SKM-1 (cell line): ENCODE measurements at regions not wholly inside any gene's neighbourhood (a gene's known extent, or its start where the extent isn't known, plus 50 kb on each side); places are given as distances from the start of the nearest gene placed in this dataset.
"Not testable (repeated sequence)": the region's sequence is repeated elsewhere in the genome, so short reads cannot be mapped to it uniquely, and the experiment has no call there.

ENCODE experiments used
- DNase-seq: peaks from one replicate; lab custom pipeline; 2025; ENCODE audit not compliant: unreplicated experiment; lab: John Stamatoyannopoulos, UW

DNA sequence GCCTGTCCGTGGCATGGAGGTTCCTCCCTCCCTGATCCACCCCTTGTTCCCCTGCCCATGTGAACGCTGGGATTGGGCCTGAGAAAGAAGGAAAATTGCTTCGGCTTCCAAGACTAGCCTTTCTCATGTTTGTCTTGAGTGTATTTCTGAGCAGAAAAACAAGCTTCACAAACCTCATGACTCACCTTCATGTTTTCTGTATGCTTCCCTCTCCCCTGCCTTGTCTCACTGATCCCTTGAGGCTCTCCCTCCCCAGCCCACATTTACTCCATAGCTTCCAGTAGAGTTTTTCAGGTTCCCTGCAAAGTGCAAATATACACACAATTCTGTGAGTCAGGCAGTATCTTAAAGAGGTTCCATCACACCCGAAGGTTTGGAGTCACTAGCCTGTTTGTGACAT, 572.4 kb downstream of the UQCRFS1 start:
- no peak for DNase-seq

DNA sequence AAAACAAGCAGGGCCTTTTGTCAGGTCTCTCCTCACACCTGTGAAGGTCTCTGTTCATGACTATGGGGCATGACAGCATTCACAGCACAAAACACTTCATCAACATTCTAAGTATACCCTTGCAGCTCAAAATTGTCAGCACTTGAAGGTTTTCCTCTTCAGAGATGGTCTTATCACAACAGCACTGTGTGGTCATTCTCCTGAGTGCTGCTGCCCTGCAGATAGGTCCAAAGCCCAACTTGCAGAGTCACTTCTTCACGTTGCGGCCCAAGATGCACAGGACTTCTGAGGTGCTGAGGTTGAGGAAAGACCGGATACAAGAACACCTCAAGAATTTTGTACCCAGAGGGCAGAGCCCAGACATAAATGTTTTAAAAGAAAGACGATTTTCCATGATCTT, 574.5 kb downstream of the UQCRFS1 start:
- DNase-seq, result no peak

DNA sequence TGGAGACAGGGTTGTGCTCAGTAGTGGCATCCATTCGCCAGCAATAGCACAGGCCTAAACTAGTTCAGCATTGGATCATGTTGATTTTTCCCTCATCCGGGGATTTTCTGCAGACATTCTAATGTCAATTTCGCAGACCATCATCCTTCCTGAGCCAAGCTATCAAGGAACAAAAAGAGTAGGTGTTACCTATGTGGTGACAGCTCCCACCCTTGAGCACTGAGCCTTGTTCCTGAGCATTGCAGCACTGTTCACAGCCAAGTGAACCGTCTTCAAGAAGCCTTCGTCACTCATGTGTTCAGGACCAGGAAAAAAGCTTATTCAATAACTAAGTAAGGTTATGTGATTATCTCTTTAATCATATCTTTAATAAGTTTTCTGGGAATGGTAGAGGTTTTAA, 576.2 kb downstream of the UQCRFS1 start:
- DNase-seq, result no peak

DNA sequence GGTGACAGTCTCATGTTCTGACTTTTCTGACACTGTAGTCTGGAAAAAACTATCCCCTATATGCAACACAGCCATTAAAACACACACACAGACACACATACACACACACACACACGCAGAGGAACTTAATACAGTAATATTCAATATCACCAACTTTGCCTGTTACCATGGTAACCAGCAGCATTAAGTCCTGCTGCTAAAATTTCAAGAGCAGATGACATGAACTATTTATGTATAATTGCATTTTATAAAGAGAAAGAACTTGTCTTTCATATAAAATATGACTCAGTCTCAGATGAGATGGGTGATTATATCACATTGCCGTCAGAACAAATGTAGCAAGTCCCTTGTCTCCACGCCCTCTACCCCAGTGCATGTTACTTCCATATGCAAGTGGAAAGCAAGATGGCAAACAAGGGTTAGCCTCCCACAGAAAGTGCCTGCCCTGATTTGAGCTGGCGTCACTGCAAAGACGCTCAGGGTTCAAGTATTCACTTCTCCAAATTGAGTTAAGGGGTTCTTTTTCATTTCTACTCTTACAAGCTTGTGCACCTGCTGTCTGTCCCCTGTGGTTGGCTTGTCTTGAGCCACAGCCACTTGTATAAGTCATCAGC, 576.8 kb downstream of the UQCRFS1 start:
- no peak for DNase-seq

DNA sequence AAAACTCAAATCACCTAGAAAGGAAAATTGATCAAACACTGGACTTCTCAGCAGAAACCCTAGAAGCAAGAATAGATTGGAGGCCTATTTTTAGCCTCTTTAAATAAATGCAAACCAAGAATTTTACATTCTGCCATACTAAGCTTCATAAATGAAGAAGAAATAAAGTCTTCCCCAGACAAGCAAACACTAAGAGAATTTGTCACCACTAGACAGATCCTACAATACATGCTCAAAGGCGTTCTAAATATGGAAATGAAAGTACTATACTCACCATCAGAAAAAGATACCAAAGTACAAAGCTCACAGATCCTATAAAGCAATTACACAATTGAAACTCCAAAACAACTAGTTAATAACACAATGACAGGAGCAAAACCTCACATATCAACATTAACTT, 578.1 kb downstream of the UQCRFS1 start:
- no peak for DNase-seq

DNA sequence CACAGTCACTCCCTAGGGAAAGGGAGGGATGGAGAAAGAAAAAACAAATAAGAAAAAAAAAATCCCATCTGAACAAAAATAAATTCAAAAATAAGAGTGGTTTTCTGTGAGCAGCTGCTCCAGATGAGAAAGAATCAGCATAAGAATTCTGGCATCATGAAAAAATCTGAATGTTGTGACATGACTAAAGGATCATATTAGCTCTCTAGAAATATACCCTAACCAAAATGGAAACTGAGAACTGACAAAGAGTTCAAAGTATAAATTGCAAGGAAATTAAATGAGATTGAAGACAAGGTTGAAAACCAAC, 579.0 kb downstream of the UQCRFS1 start:
- DNase-seq, result no peak

DNA sequence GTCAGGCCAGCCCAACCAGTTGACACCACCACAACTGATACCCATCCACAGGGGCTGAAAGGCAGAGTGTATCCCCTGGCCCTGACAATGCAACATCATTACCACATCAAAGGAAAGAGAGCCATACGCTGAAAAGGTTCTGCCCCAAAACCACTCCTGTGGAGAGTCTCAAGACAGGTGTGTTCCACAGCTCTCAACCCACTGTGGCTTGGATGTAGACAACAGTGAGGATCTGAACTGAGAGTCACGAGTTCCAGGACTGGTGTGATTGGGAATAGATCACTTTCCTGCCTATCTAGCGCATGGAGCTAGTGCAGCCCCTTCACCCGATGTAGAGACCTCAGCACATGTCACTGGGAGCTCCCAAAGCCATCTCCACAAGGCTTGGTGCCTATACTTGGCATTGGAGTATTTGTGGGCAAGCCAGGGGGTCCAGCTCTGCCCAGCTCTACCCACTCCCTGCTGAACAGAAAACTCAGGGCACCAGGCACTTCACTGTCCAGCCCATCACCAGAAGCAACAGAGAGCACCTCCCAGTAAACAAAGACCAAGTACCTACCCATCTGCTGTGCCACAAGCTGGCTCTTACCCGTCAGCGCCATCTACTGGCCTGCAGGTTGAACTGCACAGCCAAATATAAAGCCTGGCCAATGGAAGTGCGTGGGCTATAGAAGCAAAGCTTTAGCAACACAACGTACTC, 579.5 kb downstream of the UQCRFS1 start:
- peak; percentile 49 for DNase-seq

DNA sequence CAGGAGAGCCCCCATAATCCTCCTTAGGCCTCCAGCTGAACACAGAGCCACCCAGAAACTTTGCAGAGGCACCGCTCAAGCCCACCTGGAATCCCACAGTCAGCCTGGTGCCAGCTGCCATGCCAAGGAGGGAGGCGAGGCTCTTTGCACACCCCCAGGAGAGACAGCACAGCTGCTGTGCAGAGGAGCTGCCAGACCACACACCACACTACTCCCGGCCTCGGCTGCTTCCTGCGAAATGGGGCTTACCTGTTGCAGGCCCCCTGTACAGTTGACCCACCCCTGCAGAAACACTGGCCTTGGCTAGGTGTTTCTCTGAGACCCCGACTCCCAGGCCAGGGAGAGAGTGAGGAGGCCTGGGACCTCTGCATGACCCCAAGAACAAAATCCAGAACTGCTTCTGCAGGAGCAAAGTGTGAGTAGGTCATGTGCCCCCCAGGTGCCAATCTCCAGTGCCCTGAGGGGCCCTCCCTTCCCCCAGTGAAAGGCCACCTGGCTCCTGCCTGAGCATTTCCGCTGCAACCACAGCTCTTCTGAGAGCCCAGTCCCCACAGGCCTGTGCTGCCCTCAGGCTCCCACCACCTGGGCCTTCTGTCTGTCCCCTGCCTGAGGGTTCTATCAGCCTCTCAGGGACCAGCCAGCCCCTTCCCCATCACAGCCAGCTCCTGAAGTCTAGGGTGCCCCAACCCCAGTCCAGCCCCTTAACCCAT, 580.4 kb downstream of the UQCRFS1 start:
- DNase-seq, result no peak

DNA sequence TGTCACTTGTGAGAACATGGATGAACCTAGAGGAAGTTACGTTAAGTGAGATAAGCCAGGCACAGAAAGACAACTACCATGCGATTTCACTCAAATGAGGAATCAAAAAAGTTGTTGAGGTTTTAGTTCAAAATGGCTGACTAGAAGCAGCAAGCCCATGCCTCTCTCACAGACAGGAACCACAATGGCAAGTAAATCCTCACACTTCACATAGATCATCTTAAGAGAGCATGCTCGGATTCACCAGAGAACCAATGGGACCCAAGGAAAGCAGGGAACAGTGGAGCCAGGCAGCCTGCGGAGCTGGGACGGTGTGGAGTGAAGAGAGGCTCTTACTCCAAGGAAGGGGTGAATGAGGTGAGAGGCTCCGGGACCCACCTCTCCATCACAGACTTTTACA, 581.0 kb downstream of the UQCRFS1 start:
- no peak for DNase-seq

DNA sequence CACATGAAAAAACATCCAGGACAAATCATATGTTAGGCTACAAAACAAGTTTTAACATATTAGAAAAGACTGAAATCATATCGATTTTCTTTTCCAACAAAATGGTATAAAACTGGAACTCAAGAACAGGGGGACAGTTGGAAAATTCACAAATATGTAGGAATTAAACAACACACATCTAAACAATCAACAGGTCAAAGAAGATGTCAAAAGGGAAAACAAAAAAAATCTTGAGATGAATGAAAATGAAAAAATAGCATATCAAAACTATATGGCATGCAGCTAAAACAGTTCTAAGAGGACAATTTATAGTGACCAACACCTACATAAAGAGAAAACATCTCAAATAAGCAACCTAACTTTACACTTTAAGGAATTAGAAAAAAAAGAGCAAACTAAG, 585.3 kb downstream of the UQCRFS1 start:
- DNase-seq, result no peak

DNA sequence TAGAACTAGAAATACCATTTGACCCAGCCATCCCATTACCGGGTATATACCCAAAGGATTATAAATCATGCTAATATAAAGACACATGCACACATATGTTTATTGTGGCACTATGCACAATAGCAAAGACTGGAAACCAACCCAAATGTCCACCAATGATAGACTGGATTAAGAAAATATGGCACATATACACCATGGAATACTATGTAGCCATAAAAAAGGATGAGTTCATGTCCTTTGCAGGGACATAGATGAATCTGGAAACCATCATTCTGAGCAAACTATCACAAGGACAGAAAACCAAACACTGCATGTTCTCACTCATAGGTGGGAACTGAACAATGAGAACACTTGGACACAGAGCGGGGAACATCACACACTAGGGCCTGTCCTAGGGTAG, 586.5 kb downstream of the UQCRFS1 start:
- not testable (repeated sequence) for DNase-seq

DNA sequence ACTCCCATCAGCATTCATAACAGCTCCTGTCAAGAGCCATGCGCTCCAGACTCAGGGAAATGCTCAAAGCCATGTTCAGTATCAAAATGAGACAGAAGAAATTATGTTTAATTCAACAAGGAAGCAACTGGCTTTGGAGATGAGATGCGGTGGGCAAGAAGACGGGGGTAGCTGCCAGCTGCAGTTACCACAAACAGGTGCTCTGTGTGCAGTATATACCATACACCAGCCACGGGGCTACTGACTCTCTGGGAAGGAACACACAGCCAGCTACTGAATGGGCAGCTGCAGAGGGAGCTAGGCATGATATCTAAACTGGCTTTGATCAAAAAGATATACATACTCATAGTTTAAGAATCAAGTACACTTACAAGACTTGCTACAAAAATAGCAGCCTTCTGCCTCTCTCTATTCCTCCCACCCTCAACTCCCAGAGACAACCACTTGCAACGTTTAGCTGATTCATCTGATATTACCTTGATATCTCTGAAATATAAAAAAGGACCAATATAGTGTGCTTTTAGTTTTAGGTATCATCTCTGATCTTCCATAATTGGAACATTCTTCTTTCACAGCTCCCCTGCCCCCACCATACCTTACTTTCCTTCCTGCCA, 593.0 kb downstream of the UQCRFS1 start:
- no peak for DNase-seq

DNA sequence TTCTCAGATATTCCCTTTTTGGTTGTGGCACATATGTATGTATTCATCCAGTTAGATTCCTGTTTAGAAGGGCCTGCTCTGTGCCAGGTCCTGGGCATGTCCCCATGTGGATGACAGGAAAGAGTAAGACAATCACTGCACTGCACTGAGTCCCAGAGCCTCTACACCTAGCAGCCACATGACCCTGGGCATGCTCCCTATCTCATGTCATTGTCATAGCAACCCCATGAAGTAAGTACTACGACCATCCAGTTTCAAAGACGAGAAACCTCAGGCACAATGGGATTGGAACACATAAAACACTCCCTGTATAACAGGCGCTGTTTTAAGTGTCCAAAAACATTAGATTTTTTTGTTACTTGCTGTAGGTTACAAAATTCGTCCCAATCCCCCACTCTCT, 594.4 kb downstream of the UQCRFS1 start:
- DNase-seq, result no peak

DNA sequence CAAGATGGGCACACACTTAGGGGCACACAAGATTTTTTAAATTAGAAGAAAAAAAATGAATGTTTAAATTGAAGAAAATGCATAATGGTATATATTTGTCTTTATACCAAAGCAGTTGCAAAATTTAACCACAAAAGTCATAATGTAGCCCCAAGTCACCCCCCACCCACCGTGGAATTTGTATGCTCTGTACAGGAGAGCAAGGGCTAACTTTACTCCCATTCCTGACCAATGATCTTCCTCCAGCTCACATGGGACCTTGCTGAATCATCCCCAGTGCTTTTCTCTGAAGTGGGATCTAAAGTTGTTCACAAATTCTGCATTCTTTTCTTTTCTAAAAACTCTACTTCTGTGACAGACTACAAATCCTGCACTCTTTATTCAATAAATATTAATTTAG, 597.0 kb downstream of the UQCRFS1 start:
- no peak for DNase-seq

DNA sequence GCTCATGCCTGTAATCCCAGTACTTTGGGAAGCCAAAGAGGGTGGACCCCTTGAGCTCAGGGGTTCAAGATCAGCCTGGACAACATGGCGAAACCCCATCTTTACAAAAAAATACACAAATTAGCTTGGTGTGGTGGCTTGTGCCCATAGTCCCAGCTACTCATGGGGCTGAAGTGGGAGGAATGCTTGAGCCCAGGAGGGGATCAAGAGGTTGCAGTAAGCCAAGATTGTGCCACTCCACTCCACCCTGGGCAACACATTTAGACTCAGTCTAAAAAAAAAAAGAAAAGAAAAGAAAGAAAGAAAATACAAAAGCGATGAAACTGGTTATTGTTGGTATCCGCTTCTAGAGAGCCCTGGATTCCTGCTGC, 597.4 kb downstream of the UQCRFS1 start:
- no peak for DNase-seq

DNA sequence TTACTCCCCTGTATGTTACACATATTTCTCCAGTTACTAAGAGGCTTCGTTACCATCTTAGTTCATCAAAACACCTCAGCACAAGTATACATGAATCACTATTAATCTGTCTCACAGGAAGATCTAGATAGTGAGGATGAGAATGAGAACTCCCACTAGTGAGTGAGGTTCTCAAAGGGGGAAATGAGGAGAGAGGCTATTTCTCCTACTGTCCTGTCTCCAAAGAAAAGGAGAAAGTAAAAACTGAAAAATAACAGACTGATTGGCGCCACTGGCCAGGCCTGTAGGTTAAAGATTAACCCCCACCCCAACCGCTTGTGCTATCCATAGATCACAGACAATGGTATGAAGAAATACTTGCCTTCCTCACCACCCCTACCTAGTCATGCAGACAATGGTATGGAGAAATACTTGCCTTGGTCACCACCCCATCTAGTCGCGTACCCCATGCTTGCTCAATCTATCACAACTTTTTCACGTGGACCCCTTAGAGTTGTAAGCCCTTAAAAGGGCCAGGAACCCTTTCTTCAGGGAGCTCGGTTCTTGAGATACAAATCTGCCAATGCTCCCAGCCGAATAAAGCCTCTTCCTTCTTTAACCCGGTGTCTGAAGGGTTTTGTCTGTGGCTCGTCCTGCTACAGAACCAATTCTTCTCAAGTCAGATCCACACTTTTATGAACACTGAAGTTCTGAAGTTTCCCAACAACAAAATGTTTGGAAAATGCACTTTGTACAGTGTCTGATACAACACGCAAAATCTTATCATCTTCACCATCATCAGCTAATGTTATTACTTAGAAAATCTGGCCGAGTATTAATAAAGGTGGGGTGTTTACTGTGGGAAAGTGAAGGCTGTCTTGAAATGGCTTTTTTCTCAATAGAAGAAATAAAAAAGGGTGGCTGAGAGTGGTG, 598.1 kb downstream of the UQCRFS1 start:
- DNase-seq, result no peak

DNA sequence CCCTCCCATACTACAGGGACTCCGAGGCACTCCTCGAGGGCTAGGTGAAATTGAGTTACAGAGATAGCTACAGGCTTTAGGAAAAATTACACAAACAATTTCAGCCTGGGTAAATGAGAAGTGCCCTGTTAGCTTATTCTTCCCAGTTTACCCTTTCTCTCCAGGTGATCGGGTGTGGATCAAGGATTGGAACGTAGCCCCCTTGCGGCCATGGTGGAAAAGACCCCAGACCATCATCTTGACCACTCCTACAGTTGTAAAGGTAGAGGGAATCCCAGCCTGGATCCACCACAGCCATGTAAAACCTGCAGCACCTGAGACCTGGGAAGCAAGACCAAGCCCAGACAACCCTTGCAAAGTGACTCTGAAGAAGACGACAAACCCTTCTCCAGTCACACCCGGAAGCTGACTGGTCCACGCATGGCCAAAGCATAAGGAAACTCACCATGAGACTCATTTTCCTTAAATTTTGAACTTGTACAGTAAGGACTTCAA, 600.6 kb downstream of the UQCRFS1 start:
- DNase-seq, result no peak

DNA sequence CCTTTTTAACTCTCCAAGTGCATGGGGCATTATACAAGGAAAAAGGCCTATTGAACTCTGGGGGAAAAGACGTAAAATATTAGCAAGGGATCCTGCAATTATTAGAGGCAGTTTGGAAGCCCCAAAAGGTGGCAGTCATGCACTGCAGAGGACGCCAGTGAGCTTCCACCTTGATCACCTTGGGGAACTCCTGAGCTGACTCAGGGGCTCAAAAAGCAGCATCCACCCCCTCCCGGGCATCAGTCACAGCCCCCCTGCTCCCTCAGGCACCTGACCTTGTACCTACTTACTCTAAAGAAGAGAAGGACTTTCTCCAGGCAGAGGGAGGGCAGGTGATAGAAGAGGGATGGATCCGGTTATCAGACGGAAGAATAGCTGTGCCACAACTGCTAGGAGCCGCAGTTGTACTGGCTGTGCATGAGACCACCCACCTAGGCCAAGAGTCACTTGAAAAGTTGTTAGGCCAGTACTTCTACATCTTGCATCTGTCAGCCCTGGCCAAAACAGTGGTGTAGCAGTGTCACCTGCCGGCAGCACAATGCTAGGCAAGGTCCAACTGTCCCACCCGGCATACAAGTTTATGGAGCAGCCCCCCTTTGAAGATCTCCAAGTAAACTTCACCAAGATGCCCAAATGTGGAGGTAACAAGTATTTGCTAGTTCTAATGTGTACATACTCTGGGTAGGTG, 601.6 kb downstream of the UQCRFS1 start:
- DNase-seq, result not testable (repeated sequence)

DNA sequence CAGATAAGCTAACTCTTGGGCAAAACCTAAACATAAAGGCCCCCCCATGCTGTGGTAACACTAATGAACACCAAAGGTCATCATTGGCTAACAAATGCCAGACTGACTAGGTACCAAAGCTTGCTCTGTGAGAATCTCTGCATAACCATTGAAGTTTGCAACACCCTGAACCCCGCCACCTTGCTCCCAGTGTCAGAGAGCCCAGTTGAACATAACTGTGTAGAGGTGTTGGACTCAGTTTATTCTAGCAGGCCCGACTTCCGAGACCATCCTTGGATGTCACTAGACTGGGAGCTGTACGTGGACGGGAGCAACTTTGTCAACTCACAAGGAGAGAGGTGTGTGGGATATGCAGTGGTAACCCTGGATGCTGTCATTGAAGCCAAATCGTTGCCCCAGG, 602.2 kb downstream of the UQCRFS1 start:
- DNase-seq, result no peak

DNA sequence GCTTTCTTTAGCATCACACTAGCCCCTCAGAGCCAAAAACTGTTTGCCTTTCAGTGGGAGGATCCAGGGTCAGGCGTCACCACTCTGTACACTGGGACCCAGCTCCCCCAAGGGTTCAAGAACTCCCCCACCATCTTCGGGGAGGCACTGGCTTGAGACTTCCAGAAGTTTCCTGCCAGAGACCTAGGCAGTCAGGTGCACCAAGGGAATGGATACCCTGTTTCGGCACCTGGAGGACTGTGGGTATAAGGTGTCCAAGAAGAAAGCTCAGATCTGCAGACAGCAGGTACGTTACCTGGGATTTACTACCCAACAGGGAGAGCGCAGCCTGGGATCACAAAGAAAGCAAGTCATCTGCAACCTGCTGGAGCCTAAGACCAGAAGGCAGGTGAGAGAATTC, 603.0 kb downstream of the UQCRFS1 start:
- no peak for DNase-seq
